HepG2 (cell line): ENCODE measurements at regions not wholly inside any gene's neighbourhood (a gene's known extent, or its start where the extent isn't known, plus 50 kb on each side); places are given as distances from the start of the nearest gene placed in this dataset.

Experiments used
- AGO1 ChIP-seq: fragments of 200-400 bp; formaldehyde crosslinking; IDR thresholded peaks from 2 replicates; pipeline ENCODE4 v1.6.1; 2017; ENCODE audit warnings: mild to moderate bottlenecking, low read depth, low read length, moderate library complexity; ENCODE audit not compliant: poor library complexity, severe bottlenecking
- CTCF ChIP-seq: sonication (generic); formaldehyde crosslinking; IDR thresholded peaks from 2 replicates; pipeline ENCODE4 v1.5.0; 2020; ENCODE audit warnings: mild to moderate bottlenecking, missing genetic modification reagents, moderate library complexity
- EZH2 ChIP-seq: conservative IDR thresholded peaks from 2 replicates; pipeline ENCODE4 v1.6.1; 2012; ENCODE audit warnings: mild to moderate bottlenecking, low read depth, low read length, moderate library complexity
- KLF13 ChIP-seq: sonication (generic); formaldehyde crosslinking; IDR thresholded peaks from 2 replicates; pipeline ENCODE4 v1.4.0; 2020; ENCODE audit warnings: mild to moderate bottlenecking, missing genetic modification reagents
- POLR2AphosphoS5 ChIP-seq: IDR thresholded peaks from 2 replicates; pipeline ENCODE4 v1.6.1; 2012; ENCODE audit warnings: low read depth, low read length
- ZNF274 ChIP-seq: sonication (generic); formaldehyde crosslinking; IDR thresholded peaks from 2 replicates; pipeline ENCODE4 v1.5.1; 2020; ENCODE audit warnings: mild to moderate bottlenecking, missing genetic modification reagents
- ZNF281 ChIP-seq: sonication (generic); formaldehyde crosslinking; IDR thresholded peaks from 2 replicates; pipeline ENCODE4 v1.4.0; 2020; ENCODE audit warnings: missing genetic modification reagents, borderline replicate concordance
- ZNF503 ChIP-seq: sonication (generic); formaldehyde crosslinking; IDR thresholded peaks from 2 replicates; pipeline ENCODE4 v1.4.0; 2020; ENCODE audit warnings: missing genetic modification reagents
- ZNF780A ChIP-seq: sonication (generic); formaldehyde crosslinking; IDR thresholded peaks from 2 replicates; pipeline ENCODE4 v1.8.0; 2022; ENCODE audit warnings: mild to moderate bottlenecking, missing genetic modification reagents, moderate library complexity
- ZSCAN29 ChIP-seq: sonication (generic); formaldehyde crosslinking; conservative IDR thresholded peaks from 2 replicates; pipeline ENCODE4 v1.4.0; 2020; ENCODE audit warnings: mild to moderate bottlenecking, missing genetic modification reagents

DNA sequence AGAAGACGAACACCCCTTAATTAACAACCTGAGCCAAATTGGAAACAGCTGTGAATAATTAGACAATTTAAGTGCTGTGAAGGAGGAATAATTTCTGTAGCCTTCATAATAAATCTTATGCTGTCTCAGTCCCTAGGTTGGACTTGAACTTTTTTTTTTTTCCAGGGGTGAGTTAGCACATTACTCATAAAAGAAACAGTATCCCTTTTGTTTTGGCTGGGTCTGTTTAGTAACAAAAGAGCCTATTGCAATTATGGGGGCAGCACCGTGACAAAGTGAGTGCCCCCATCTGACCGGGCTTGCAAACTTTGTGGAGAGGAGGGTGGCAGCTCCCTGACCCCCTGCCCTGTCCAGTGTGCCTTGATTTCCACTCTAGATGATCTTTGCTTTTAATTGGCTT lies 167.4 kb downstream of the DICER1 start:
- TF ChIP-seq KLF13 (CRISPR knock-in tag) (no peak), EZH2 (no peak), ZNF281 (CRISPR knock-in tag) (no peak), CTCF (CRISPR knock-in tag) (no peak), ZSCAN29 (CRISPR knock-in tag) (no peak), AGO1 (no peak), ZNF274 (CRISPR knock-in tag) (no peak), POLR2AphosphoS5 (no peak), ZNF780A (CRISPR knock-in tag) (no peak), ZNF503 (CRISPR knock-in tag) (no peak)
